Mesodermal cell (in vitro differentiated cells): ENCODE measurements at regions not wholly inside any gene's neighbourhood (a gene's known extent, or its start where the extent isn't known, plus 50 kb on each side); places are given as distances from the start of the nearest gene placed in this dataset.
"Not testable (repeated sequence)": the region's sequence is repeated elsewhere in the genome, so short reads cannot be mapped to it uniquely, and the experiment has no call there.

Experiments used
- H3K27ac ChIP-seq: 2 replicates; pipeline ENCODE4 v1.7.0; 2013; ENCODE audit warnings: mild to moderate bottlenecking, low read depth, low read length, moderate library complexity; ENCODE audit not compliant: severe bottlenecking
- H3K36me3 ChIP-seq: 2 replicates; pipeline ENCODE4 v1.7.1; 2013; ENCODE audit warnings: mild to moderate bottlenecking, low read length, moderate library complexity; ENCODE audit not compliant: control insufficient read depth, insufficient read depth
- H3K4me1 ChIP-seq: one replicate; pipeline ENCODE4 v1.7.1; 2013; ENCODE audit warnings: mild to moderate bottlenecking, low read length; ENCODE audit not compliant: insufficient read depth, control insufficient read depth, poor library complexity, severe bottlenecking
- H3K4me3 ChIP-seq: 2 replicates; pipeline ENCODE4 v1.7.0; 2013; ENCODE audit warnings: low read length, control low read depth, mild to moderate bottlenecking; ENCODE audit not compliant: insufficient read depth, poor library complexity, severe bottlenecking; ENCODE audit errors: extremely low read depth
- H3K9me3 ChIP-seq: 2 replicates; pipeline ENCODE4 v1.7.1; 2013; ENCODE audit warnings: mild to moderate bottlenecking, low read length, moderate library complexity; ENCODE audit not compliant: control insufficient read depth
- WGBS, 2 experiments: methylation state at CpG; one replicate each; pipeline ENCODE4 v1.1.5; 2013; ENCODE audit warnings: missing lambda C conversion rate in 2 of 2; ENCODE audit not compliant: insufficient coverage in 2 of 2; 5-methylcytosine and 5-hydroxymethylcytosine counted together

DNA sequence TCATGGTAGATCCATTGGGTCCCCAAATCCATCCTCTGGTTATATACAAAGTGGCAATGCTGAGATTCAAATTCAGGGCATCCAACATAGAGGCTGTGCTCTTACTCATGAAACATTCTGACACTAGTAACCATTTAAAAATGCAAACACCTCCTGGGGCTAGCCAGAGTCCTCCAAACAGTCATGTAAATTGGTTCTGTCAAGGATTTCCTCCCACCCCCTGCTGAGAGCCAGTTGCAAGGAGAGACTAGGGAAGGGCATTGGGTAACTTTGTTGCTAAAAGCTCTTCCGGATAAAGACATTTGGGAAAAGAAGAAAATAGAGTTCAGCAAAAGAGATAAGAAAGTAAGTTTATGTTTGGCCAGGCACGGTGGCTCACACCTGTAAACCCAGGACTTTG, 58.3 kb downstream of the ART5 start:
- H3K9me3 ChIP-seq, H3K27ac ChIP-seq, H3K36me3 ChIP-seq, H3K4me3 ChIP-seq, H3K4me1 ChIP-seq: not testable (repeated sequence)
- WGBS, 2 experiments, result 24 to 36% methylated on average over 2 of the region's 2 CpGs

DNA sequence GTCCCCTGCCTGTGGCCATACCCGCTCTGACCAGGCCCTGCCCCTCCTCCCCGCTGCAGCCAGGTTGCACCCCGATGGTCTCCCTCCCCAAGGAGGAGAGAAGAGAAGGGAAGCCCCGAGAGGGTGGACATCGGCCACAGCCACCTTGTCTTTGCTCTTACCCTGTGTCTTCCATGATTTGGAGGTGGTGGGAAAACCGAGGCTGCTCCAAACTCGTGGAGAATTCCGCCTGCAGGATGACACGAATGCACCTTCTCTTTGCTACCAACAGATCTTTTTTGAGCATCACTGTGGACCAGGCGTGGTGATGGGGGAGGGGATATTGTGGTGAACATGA, 60.4 kb downstream of the ART5 start:
- not testable (repeated sequence) for H3K27ac ChIP-seq, H3K36me3 ChIP-seq, H3K9me3 ChIP-seq, H3K4me3 ChIP-seq, H3K4me1 ChIP-seq
- 68 to 100% methylated on average over 1 to 5 of the region's 10 CpGs for WGBS, 2 experiments

DNA sequence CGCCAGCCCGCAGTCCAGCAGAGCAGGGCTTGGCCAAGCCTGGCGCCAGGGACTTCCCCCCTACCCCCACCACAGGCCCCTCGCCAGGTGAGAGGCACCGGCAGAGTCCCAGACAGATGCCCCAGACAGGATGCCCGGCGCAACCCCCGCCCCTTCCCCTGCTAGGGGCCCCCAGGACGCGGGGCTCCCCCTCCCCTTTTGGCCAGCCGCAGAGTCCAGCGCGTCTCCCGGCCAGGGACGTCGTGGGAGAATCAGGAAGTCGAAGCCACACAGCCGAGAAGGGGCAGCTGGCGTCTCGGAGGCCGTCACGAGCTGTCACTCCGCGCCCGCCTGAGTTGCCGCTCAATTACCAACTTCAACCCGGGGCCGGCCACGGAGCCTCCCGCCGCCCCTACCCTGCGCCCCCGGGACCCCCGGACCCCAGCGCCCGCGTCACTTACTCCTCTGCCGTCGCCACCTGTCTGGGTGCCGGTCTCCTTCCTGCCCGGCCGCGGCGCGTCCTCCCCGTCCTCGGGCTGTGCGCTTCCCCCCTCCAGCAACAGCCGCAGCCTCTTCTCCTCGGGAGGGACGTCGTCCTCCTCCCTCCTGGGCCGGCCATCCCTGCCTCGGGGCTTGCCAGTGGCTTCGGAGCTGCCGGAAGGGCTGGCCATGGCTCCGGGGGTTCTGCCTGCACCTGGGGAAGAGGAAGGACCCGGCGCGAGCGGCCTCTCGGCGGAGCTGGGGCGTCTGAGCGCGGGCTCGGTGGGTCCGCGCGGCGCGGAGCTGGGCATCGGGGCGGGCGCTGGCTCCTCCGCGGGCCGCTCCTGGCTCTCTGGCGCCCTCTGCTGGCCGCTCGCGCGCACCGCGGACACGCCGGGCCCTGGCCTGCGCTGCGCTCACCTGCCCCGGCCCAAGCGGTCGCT, 61.1 kb downstream of the ART5 start:
- 0 to 1% methylated on average over 50 to 52 of the region's 92 CpGs for WGBS, 2 experiments
- H3K36me3 ChIP-seq, H3K27ac ChIP-seq, H3K9me3 ChIP-seq, H3K4me1 ChIP-seq: not testable (repeated sequence)
- H3K4me3 ChIP-seq, result peak overlapping the region; percentile 35

DNA sequence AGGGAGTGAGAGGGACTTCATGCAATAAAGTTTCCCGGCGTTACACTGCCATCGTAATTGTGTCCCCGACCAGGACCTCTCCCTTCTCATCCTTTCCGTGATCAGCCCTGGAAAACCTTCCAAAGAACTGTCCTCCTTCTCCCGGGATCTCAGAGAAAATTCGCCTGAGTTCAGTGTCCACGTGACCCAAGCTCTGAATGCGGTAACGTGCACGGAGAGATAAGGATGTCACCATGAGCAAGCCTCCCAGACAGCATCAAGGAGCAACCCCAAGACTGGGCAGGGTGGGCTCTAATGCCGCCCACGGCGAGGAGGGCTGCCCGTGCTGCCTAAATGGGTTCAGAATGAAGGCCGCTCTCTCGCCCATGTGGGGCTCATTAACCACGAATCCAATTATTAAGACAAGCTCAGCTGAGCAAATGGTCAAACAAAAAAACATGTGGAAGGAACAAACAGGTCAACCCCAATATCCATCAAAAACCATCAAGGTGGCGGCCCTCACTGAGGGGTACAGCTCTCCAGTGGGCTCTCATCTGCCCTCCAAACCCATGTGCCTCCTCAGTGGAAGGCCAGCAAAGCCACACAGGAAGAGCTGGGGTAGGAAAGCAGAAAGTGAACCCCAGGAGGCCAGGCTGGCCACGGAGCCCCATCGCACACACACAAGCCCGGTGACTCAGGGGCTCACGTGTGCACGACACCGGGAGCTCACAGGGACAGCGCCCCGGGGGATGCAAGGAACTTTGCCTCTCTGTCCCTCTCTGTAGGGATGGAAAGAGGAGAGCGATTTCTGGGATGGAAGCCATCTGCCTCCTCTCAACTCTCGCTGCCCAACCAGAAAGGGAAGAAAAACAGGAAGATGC, 62.0 kb downstream of the ART5 start:
- 92 to 96% methylated on average over 13 of the region's 29 CpGs for WGBS, 2 experiments

DNA sequence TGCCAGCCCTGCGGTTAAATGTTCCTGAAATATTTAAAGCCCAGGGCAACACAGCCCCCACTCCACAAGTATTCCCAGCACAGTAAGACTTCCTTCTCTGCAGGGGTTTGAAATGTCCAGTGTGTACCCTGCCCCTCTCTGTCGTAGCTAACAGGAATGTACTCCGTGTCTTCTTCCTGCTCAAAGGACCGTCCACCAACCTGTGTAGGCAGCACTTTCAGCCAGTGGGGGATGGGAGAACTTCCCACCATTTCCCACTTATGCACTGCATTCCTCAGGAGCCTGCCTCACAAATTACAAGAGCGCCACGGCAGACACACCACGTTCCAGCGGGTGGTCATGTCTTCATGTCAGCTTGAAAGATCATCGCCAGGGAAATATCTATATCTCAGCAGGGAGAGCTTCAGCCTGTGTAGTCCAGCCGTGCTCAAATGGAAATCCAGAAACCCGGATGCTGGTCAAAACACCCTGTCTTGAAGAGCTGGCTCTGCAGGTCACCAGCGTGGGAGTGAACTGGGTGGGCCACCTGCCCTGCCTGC, 65.7 kb downstream of the ART5 start:
- H3K4me1 ChIP-seq, H3K27ac ChIP-seq, H3K9me3 ChIP-seq, H3K4me3 ChIP-seq, H3K36me3 ChIP-seq: not testable (repeated sequence)
- 71 to 76% methylated on average over 11 to 12 of the region's 12 CpGs for WGBS, 2 experiments

More for the DNA sequence above, 62.0 kb downstream of the ART5 start:
- H3K9me3 ChIP-seq, H3K4me1 ChIP-seq, H3K36me3 ChIP-seq, H3K4me3 ChIP-seq, H3K27ac ChIP-seq: not testable (repeated sequence)

DNA sequence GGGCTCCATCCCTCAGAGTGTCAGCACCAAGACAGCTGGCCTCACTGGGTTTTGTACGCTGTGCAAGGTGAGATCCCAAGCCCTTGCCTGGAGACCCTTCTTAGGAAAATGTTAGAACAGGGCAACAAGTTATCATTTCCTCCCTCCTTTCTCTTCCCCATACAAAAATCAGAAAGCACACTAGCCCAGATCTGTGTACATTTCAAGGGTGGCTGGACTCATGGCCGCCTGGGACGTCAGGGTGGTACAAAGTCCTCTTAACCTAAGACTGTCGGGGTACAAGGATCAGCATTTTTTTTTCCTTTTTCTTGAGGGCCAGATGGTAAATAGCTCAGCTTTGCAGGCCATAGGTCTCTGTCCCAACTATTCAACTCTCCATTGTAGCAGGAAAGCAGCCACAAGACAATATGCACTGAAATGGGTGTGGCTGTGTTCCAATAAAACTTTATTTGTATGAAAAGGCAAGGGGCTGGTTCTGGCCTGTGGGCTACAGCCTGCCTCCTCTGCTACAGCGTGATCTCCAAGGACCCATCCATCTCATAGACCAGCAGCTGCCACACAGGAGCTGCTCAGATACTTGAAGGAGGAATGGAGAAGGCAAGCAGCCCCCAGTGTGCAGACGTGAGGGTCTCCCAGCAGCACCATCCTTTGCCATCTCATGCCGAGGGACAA, 68.7 kb downstream of the ART5 start:
- not testable (repeated sequence) for H3K4me3 ChIP-seq, H3K9me3 ChIP-seq, H3K36me3 ChIP-seq, H3K27ac ChIP-seq, H3K4me1 ChIP-seq
- WGBS, 2 experiments, result 90 to 93% methylated on average over 2 to 3 of the region's 7 CpGs

DNA sequence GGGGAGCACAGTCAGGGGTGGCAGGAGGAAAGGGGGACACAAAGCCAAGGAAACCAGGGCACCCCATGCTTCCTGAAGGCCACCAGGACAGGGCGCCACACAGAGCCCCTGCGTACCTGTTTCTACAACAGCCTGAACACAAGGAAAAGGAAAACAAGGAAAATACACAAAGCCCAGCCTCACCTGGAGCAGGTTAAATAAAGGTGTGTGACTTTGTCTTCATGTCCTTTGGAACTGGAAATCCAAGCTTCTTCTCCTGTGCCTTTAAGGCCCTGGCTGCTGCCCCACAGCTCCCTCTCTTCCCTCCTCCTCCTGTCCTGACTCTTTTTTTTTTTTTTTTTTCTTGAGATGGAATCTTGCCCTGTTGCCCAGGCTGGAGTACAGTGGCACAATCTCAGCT, 70.0 kb downstream of the ART5 start:
- H3K27ac ChIP-seq, H3K36me3 ChIP-seq: not testable (repeated sequence)

DNA sequence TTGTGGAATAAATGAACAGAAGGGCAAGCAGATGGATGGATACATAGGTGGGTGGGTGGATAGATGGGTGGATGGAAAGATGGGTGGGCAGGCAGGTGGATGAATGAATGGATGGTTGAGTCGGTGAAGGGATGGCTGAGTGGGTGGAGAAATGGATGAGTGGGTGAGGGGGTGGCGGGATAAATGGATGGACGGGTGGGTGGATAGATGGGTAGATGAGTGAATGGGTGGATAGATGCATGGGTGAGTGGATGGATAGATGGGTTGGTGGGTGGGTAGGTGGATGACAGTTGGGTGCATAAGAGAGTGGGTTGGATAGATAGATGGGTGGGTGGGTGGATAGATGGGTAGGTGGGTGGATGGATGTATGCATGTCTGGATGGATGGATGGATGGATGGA, 76.0 kb downstream of the ART5 start:
- not testable (repeated sequence) for H3K27ac ChIP-seq, H3K9me3 ChIP-seq, H3K36me3 ChIP-seq, H3K4me1 ChIP-seq, H3K4me3 ChIP-seq
- 96 to 100% methylated on average over 1 to 3 of the region's 3 CpGs for WGBS, 2 experiments

More for the DNA sequence above, 70.0 kb downstream of the ART5 start:
- not testable (repeated sequence) for H3K9me3 ChIP-seq, H3K4me3 ChIP-seq, H3K4me1 ChIP-seq
- WGBS, 2 experiments, result no CpG with 5 or more reads among the region's 2 CpGs

DNA sequence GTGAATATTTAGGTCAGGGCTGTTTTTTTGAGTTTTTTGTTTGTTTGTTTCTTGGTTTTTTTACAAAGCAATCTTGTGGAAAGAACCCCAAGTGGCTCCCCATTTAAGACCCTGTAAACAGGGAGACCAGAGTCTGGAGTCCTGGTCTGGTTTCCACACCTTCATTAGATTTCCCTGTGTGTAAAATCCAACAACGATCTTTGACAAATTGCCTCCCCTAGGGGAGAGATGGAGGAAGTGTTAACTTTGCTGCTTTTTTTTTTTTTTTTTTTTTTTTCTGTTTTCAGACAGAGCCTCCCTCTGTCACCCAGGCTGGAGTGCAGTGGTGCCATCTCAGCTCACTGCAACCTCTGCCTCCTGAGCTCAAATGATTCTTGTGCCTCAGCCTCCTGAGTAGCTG, 77.4 kb downstream of the ART5 start:
- H3K27ac ChIP-seq, H3K4me1 ChIP-seq, H3K4me3 ChIP-seq, H3K9me3 ChIP-seq, H3K36me3 ChIP-seq: not testable (repeated sequence)
- WGBS, 2 experiments, result no CpG with 5 or more reads among the region's 1 CpG

DNA sequence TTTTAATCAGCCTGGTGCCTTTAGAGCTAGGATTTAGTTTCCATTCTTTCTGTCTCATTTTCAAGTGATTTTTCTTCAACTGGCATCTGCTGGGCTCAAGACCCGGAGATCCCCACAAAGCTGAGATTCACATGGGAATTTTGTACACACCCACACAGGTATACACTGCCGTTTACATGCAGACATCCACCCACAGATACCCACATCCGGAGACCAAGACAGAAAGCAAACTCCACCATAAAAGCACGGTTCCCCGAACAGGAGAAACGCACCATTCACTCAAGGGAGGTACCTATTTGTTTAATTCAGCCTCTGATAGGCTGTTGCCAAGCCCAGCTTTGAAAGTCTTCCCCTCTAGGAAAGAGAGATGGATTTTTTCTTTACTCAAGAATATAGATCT, 87.2 kb downstream of the ART5 start:
- not testable (repeated sequence) for H3K9me3 ChIP-seq, H3K36me3 ChIP-seq, H3K27ac ChIP-seq, H3K4me1 ChIP-seq, H3K4me3 ChIP-seq
- no CpG with 5 or more reads among the region's 6 CpGs for WGBS, 2 experiments
